Liver (tissue), 3 donors: ENCODE measurements at regions not wholly inside any gene's neighbourhood (a gene's known extent, or its start where the extent isn't known, plus 50 kb on each side); places are given as distances from the start of the nearest gene placed in this dataset.

Experiments used
- EGR1 ChIP-seq, 2 donors: IDR thresholded peaks; 2 replicates each; pipeline ENCODE4 v1.6.1; 2016 to 2018; ENCODE audit warnings: antibody characterized with exemption in 2 of 2, low read depth in 2 of 2
- FOXA1 ChIP-seq: IDR thresholded peaks from 2 replicates; pipeline ENCODE4 v1.6.1; 2016; ENCODE audit warnings: antibody characterized with exemption
- GABPA ChIP-seq, 2 donors: IDR thresholded peaks in 1 of 2; conservative IDR thresholded peaks in 1 of 2; 2 replicates each; pipeline ENCODE4 v1.6.1; 2016; ENCODE audit warnings: antibody characterized with exemption in 2 of 2, mild to moderate bottlenecking in 1 of 2, moderate library complexity in 1 of 2
- JUND ChIP-seq, 2 donors: IDR thresholded peaks; 2 replicates each; pipeline ENCODE4 v1.6.1; 2016; ENCODE audit warnings: antibody characterized with exemption in 2 of 2
- MAX ChIP-seq: IDR thresholded peaks from 2 replicates; pipeline ENCODE4 v1.6.1; 2016; ENCODE audit warnings: antibody characterized with exemption
- RAD21 ChIP-seq, 2 donors: IDR thresholded peaks; 2 replicates each; pipeline ENCODE4 v1.6.1; 2016; ENCODE audit warnings: antibody characterized with exemption in 2 of 2, mild to moderate bottlenecking in 2 of 2
- REST ChIP-seq: IDR thresholded peaks from 2 replicates; pipeline ENCODE4 v1.6.1; 2016; ENCODE audit warnings: antibody characterized with exemption, mild to moderate bottlenecking
- SP1 ChIP-seq: IDR thresholded peaks from 2 replicates; pipeline ENCODE4 v1.6.1; 2018; ENCODE audit warnings: antibody characterized with exemption, mild to moderate bottlenecking
- TAF1 ChIP-seq: conservative IDR thresholded peaks from 2 replicates; pipeline ENCODE4 v1.6.1; 2016; ENCODE audit warnings: antibody characterized with exemption, mild to moderate bottlenecking
- YY1 ChIP-seq: IDR thresholded peaks from 2 replicates; pipeline ENCODE4 v1.6.1; 2016; ENCODE audit warnings: antibody characterized with exemption, mild to moderate bottlenecking
- TF ChIP-seq, protein P1 (sequence below): fragments of 150-350 bp; IDR thresholded peaks from 2 replicates; pipeline ENCODE4 v1.5.1; 2017; ENCODE audit warnings: improper control_type of control experiment, low read depth, low read length; ENCODE audit not compliant: missing input control
- TF ChIP-seq, protein P2 (sequence below): IDR thresholded peaks from 2 replicates; pipeline ENCODE4 v1.6.1; 2016; ENCODE audit warnings: antibody characterized with exemption
- donor health status: healthy.
- donor health status: healthy.

GRCh38 chr11:119513131-119513805 is 90.3 kb upstream of the THY1 start:
- TF ChIP-seq, protein P1, sequence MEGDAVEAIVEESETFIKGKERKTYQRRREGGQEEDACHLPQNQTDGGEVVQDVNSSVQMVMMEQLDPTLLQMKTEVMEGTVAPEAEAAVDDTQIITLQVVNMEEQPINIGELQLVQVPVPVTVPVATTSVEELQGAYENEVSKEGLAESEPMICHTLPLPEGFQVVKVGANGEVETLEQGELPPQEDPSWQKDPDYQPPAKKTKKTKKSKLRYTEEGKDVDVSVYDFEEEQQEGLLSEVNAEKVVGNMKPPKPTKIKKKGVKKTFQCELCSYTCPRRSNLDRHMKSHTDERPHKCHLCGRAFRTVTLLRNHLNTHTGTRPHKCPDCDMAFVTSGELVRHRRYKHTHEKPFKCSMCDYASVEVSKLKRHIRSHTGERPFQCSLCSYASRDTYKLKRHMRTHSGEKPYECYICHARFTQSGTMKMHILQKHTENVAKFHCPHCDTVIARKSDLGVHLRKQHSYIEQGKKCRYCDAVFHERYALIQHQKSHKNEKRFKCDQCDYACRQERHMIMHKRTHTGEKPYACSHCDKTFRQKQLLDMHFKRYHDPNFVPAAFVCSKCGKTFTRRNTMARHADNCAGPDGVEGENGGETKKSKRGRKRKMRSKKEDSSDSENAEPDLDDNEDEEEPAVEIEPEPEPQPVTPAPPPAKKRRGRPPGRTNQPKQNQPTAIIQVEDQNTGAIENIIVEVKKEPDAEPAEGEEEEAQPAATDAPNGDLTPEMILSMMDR, result no peak
- no peak for TF ChIP-seq MAX
- TF ChIP-seq TAF1, result no peak
- TF ChIP-seq EGR1 (IDR thresholded peaks at IDR 0.05; ENCODE audit: low read depth in 2 of 2), result no peak
- TF ChIP-seq REST, result no peak
- TF ChIP-seq GABPA (IDR thresholded peaks at IDR 0.05 in 1 of 2, conservative IDR thresholded peaks at IDR 0.05 in 1 of 2), result no peak
- TF ChIP-seq YY1, result no peak
- TF ChIP-seq, protein P2, sequence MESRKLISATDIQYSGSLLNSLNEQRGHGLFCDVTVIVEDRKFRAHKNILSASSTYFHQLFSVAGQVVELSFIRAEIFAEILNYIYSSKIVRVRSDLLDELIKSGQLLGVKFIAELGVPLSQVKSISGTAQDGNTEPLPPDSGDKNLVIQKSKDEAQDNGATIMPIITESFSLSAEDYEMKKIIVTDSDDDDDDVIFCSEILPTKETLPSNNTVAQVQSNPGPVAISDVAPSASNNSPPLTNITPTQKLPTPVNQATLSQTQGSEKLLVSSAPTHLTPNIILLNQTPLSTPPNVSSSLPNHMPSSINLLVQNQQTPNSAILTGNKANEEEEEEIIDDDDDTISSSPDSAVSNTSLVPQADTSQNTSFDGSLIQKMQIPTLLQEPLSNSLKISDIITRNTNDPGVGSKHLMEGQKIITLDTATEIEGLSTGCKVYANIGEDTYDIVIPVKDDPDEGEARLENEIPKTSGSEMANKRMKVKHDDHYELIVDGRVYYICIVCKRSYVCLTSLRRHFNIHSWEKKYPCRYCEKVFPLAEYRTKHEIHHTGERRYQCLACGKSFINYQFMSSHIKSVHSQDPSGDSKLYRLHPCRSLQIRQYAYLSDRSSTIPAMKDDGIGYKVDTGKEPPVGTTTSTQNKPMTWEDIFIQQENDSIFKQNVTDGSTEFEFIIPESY, result no peak
- TF ChIP-seq FOXA1, result no peak
- TF ChIP-seq RAD21 (IDR thresholded peaks at IDR 0.05), result no peak
- TF ChIP-seq JUND (IDR thresholded peaks at IDR 0.05), result no peak
- TF ChIP-seq SP1, result no peak
